ENCODE measurements at regions not wholly inside any gene's neighbourhood (a gene's known extent, or its start where the extent isn't known, plus 50 kb on each side); places are given as distances from the start of the nearest gene placed in this dataset.

GRCh38 chr2:19742872-19743271 lies 158.9 kb downstream of the TTC32 start:
- CTCF ChIA-PET, result interaction anchor here (0.6 kb wide), 1 partner anchor 38 kb away, joined by 3 read pairs; no protein-coding TSS in a partner anchor

GRCh38 chr2:19739256-19739655 lies 162.5 kb downstream of the TTC32 start:
- H3K9me3 ChIP-seq (ENCODE audit: control insufficient read depth, insufficient read depth, low read depth, low read length), result no peaks in the 10 kb centered on the region
- TF ChIP-seq ZNF521 (tag by site-specific recombination; IDR thresholded peaks at IDR 0.05), result no peak
- TF ChIP-seq, protein P1, sequence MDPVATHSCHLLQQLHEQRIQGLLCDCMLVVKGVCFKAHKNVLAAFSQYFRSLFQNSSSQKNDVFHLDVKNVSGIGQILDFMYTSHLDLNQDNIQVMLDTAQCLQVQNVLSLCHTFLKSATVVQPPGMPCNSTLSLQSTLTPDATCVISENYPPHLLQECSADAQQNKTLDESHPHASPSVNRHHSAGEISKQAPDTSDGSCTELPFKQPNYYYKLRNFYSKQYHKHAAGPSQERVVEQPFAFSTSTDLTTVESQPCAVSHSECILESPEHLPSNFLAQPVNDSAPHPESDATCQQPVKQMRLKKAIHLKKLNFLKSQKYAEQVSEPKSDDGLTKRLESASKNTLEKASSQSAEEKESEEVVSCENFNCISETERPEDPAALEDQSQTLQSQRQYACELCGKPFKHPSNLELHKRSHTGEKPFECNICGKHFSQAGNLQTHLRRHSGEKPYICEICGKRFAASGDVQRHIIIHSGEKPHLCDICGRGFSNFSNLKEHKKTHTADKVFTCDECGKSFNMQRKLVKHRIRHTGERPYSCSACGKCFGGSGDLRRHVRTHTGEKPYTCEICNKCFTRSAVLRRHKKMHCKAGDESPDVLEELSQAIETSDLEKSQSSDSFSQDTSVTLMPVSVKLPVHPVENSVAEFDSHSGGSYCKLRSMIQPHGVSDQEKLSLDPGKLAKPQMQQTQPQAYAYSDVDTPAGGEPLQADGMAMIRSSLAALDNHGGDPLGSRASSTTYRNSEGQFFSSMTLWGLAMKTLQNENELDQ (tag by site-specific recombination; IDR thresholded peaks at IDR 0.05; ENCODE audit: low read depth), result no peak
- no peak for TF ChIP-seq ZNF214 (tag by site-specific recombination; IDR thresholded peaks at IDR 0.05; ENCODE audit: borderline replicate concordance)
- TF ChIP-seq ZNF292 (tag by site-specific recombination; IDR thresholded peaks at IDR 0.05; ENCODE audit: borderline replicate concordance, low read depth), result no peak
- ChIA-PET CTCF (no interaction called here), POLR2A (no interaction called here)
- H3K4me3 ChIP-seq (ENCODE audit: low read depth, low read length), result no peak overlapping the region
- no peak overlapping the region for H3K27ac ChIP-seq (ENCODE audit: extremely low read depth, low read depth, low read length)
- H3K4me1 ChIP-seq (ENCODE audit: control insufficient read depth, insufficient read depth, low read length), result no peaks in the 10 kb centered on the region
- no peaks in the 10 kb centered on the region for H3K36me3 ChIP-seq (ENCODE audit: control insufficient read depth in 2 of 2, insufficient read depth in 1 of 2, low read length in 2 of 2)

More at GRCh38 chr2:19742872-19743271, 158.9 kb downstream of the TTC32 start:
- H3K4me1 ChIP-seq (ENCODE audit: control insufficient read depth, insufficient read depth, low read length), result no peaks in the 10 kb centered on the region
- POLR2A ChIA-PET, result no interaction called here
- no peak overlapping the region for H3K4me3 ChIP-seq (ENCODE audit: low read depth, low read length)
- no peaks in the 10 kb centered on the region for H3K9me3 ChIP-seq (ENCODE audit: control insufficient read depth, insufficient read depth, low read depth, low read length)
- TF ChIP-seq ZSCAN18 (tag by site-specific recombination; IDR thresholded peaks at IDR 0.05), result no peak
- no peak for TF ChIP-seq ZNF404 (tag by site-specific recombination; IDR thresholded peaks at IDR 0.05)
- TF ChIP-seq ZNF544 (tag by site-specific recombination; IDR thresholded peaks at IDR 0.05), result no peak
- no peak for TF ChIP-seq ZNF571 (tag by site-specific recombination; IDR thresholded peaks at IDR 0.05)
- TF ChIP-seq ZNF223 (tag by site-specific recombination; IDR thresholded peaks at IDR 0.05), result no peak
- no peak for TF ChIP-seq GLIS2 (tag by site-specific recombination; IDR thresholded peaks at IDR 0.05)
- H3K27ac ChIP-seq (ENCODE audit: extremely low read depth, low read depth, low read length), result no peak overlapping the region
- no peaks in the 10 kb centered on the region for H3K36me3 ChIP-seq (ENCODE audit: control insufficient read depth in 2 of 2, insufficient read depth in 1 of 2, low read length in 2 of 2)

- Histone ChIP-seq H3K27ac (ENCODE audit: extremely low read depth, low read depth, low read length) (no peak overlapping the region), H3K36me3 (ENCODE audit: control insufficient read depth in 2 of 2, insufficient read depth in 1 of 2, low read length in 2 of 2) (no peaks in the 10 kb centered on the region), H3K4me3 (ENCODE audit: low read depth, low read length) (no peak overlapping the region), H3K9me3 (ENCODE audit: control insufficient read depth, insufficient read depth, low read depth, low read length) (no peaks in the 10 kb centered on the region), H3K4me1 (ENCODE audit: control insufficient read depth, insufficient read depth, low read length) (peaks cover 4% of the 10 kb centered on the region; the same call in 1 of the 2 replicates)
- ChIA-PET POLR2A (no interaction called here), CTCF (interaction anchor here (1.6 kb wide), 1 partner anchor 8 kb away, joined by 6 read pairs; no protein-coding TSS in a partner anchor)
- TF ChIP-seq HOXD13 (CRISPR knock-in tag; IDR thresholded peaks at IDR 0.05; ENCODE audit: borderline replicate concordance) (no peak), PRDM2 (tag by site-specific recombination; IDR thresholded peaks at IDR 0.05; ENCODE audit: borderline replicate concordance) (no peak), ZNF155 (tag by site-specific recombination; IDR thresholded peaks at IDR 0.05) (no peak), OSR2 (tag by site-specific recombination; IDR thresholded peaks at IDR 0.05) (no peak), ZNF548 (tag by site-specific recombination; IDR thresholded peaks at IDR 0.05) (no peak), ZNF423 (tag by site-specific recombination; IDR thresholded peaks at IDR 0.05) (no peak), GLIS2 (tag by site-specific recombination; IDR thresholded peaks at IDR 0.05) (no peak)
- TF ChIP-seq, protein P2, sequence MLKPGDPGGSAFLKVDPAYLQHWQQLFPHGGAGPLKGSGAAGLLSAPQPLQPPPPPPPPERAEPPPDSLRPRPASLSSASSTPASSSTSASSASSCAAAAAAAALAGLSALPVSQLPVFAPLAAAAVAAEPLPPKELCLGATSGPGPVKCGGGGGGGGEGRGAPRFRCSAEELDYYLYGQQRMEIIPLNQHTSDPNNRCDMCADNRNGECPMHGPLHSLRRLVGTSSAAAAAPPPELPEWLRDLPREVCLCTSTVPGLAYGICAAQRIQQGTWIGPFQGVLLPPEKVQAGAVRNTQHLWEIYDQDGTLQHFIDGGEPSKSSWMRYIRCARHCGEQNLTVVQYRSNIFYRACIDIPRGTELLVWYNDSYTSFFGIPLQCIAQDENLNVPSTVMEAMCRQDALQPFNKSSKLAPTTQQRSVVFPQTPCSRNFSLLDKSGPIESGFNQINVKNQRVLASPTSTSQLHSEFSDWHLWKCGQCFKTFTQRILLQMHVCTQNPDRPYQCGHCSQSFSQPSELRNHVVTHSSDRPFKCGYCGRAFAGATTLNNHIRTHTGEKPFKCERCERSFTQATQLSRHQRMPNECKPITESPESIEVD (tag by site-specific recombination; IDR thresholded peaks at IDR 0.05), result no peak
These were observed 163.1 kb downstream of the TTC32 start for GRCh38 chr2:19738707-19739106.
